ENCODE measurements at regions not wholly inside any gene's neighbourhood (a gene's known extent, or its start where the extent isn't known, plus 50 kb on each side); places are given as distances from the start of the nearest gene placed in this dataset.

DNA sequence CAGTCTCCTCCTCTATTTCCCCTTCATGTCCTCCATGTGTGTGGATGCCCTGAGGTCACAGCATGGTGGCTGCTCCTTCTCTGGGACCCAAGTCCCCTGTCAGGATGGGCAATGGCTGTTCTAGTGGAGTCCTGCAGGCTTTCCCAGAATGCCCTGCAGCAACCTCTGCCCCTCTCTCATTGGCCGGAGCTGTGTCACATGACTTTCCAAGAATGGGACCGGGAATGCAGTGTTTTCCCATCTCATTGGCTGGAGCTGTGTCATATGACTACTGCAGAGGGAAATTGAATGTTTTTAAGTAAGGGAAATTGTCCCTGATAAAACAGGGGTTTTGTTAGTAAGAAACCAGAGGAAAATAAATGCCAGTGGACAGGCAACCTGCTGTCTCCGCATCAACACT lies 365.9 kb downstream of the PTPRU start:
- no peak for ATAC-seq
- TF ChIP-seq ZNF565 (CRISPR knock-in tag; conservative IDR thresholded peaks at IDR 0.05; ENCODE audit: low read depth), result no peak
- no peak for TF ChIP-seq TCF4 (CRISPR knock-in tag; IDR thresholded peaks at IDR 0.05; ENCODE audit: borderline replicate concordance)
- TF ChIP-seq OSR1 (CRISPR knock-in tag; IDR thresholded peaks at IDR 0.05), result no peak
- TF ChIP-seq CSDC2 (CRISPR knock-in tag; IDR thresholded peaks at IDR 0.05), result no peak
- no peak for TF ChIP-seq BACH2 (CRISPR knock-in tag; IDR thresholded peaks at IDR 0.05; ENCODE audit: borderline replicate concordance)
- no peak for TF ChIP-seq ZFP3 (CRISPR knock-in tag; IDR thresholded peaks at IDR 0.05)
- no peak for TF ChIP-seq SNAI2 (CRISPR knock-in tag; IDR thresholded peaks at IDR 0.05)
- TF ChIP-seq ISL1 (CRISPR knock-in tag; IDR thresholded peaks at IDR 0.05), result no peak
- TF ChIP-seq TOX (CRISPR knock-in tag; IDR thresholded peaks at IDR 0.05; ENCODE audit: borderline replicate concordance), result no peak
- TF ChIP-seq, protein P1, sequence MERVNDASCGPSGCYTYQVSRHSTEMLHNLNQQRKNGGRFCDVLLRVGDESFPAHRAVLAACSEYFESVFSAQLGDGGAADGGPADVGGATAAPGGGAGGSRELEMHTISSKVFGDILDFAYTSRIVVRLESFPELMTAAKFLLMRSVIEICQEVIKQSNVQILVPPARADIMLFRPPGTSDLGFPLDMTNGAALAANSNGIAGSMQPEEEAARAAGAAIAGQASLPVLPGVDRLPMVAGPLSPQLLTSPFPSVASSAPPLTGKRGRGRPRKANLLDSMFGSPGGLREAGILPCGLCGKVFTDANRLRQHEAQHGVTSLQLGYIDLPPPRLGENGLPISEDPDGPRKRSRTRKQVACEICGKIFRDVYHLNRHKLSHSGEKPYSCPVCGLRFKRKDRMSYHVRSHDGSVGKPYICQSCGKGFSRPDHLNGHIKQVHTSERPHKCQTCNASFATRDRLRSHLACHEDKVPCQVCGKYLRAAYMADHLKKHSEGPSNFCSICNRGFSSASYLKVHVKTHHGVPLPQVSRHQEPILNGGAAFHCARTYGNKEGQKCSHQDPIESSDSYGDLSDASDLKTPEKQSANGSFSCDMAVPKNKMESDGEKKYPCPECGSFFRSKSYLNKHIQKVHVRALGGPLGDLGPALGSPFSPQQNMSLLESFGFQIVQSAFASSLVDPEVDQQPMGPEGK (CRISPR knock-in tag; IDR thresholded peaks at IDR 0.05; ENCODE audit: borderline replicate concordance), result no peak
- TF ChIP-seq PPARA (CRISPR knock-in tag; IDR thresholded peaks at IDR 0.05; ENCODE audit: borderline replicate concordance), result no peak

DNA sequence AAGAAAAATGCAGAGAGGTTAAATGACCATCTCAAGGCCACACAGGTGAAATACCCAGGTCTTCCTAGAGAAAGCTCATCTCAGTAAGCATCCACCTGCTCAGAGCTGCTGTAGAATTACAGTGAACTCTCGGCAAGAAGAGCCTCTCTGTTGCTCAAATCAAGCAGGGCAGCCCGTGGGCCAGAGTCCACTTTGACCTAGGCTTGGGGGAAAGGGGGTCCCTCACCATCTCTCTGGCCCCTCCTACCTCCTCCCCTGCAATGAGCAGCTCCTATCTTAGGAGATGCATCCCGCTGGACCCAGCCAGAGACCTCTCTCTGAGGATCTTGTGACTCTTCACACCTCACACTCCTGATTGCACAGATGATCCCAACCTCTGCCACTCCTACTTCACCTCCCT lies 364.7 kb downstream of the PTPRU start:
- ATAC-seq, result no peak
- TF ChIP-seq ZFP30 (CRISPR knock-in tag; IDR thresholded peaks at IDR 0.05) (no peak), ZC3H10 (CRISPR knock-in tag; IDR thresholded peaks at IDR 0.05) (no peak), GLIS3 (CRISPR knock-in tag; IDR thresholded peaks at IDR 0.05) (no peak), ISL1 (CRISPR knock-in tag; IDR thresholded peaks at IDR 0.05) (no peak), PPARA (CRISPR knock-in tag; IDR thresholded peaks at IDR 0.05; ENCODE audit: borderline replicate concordance) (no peak), ESRRG (CRISPR knock-in tag; IDR thresholded peaks at IDR 0.05) (no peak)
- TF ChIP-seq, protein P2, sequence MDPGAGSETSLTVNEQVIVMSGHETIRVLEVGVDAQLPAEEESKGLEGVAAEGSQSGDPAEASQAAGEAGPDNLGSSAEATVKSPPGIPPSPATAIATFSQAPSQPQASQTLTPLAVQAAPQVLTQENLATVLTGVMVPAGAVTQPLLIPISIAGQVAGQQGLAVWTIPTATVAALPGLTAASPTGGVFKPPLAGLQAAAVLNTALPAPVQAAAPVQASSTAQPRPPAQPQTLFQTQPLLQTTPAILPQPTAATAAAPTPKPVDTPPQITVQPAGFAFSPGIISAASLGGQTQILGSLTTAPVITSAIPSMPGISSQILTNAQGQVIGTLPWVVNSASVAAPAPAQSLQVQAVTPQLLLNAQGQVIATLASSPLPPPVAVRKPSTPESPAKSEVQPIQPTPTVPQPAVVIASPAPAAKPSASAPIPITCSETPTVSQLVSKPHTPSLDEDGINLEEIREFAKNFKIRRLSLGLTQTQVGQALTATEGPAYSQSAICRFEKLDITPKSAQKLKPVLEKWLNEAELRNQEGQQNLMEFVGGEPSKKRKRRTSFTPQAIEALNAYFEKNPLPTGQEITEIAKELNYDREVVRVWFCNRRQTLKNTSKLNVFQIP (CRISPR knock-in tag; IDR thresholded peaks at IDR 0.05; ENCODE audit: borderline replicate concordance, low read depth), result no peak
- TF ChIP-seq, protein P3, sequence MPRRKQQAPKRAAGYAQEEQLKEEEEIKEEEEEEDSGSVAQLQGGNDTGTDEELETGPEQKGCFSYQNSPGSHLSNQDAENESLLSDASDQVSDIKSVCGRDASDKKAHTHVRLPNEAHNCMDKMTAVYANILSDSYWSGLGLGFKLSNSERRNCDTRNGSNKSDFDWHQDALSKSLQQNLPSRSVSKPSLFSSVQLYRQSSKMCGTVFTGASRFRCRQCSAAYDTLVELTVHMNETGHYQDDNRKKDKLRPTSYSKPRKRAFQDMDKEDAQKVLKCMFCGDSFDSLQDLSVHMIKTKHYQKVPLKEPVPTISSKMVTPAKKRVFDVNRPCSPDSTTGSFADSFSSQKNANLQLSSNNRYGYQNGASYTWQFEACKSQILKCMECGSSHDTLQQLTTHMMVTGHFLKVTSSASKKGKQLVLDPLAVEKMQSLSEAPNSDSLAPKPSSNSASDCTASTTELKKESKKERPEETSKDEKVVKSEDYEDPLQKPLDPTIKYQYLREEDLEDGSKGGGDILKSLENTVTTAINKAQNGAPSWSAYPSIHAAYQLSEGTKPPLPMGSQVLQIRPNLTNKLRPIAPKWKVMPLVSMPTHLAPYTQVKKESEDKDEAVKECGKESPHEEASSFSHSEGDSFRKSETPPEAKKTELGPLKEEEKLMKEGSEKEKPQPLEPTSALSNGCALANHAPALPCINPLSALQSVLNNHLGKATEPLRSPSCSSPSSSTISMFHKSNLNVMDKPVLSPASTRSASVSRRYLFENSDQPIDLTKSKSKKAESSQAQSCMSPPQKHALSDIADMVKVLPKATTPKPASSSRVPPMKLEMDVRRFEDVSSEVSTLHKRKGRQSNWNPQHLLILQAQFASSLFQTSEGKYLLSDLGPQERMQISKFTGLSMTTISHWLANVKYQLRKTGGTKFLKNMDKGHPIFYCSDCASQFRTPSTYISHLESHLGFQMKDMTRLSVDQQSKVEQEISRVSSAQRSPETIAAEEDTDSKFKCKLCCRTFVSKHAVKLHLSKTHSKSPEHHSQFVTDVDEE (CRISPR knock-in tag; IDR thresholded peaks at IDR 0.05), result no peak
- TF ChIP-seq, protein P4, sequence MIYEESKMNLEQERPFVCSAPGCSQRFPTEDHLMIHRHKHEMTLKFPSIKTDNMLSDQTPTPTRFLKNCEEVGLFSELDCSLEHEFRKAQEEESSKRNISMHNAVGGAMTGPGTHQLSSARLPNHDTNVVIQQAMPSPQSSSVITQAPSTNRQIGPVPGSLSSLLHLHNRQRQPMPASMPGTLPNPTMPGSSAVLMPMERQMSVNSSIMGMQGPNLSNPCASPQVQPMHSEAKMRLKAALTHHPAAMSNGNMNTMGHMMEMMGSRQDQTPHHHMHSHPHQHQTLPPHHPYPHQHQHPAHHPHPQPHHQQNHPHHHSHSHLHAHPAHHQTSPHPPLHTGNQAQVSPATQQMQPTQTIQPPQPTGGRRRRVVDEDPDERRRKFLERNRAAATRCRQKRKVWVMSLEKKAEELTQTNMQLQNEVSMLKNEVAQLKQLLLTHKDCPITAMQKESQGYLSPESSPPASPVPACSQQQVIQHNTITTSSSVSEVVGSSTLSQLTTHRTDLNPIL (CRISPR knock-in tag; IDR thresholded peaks at IDR 0.05; ENCODE audit: low read depth), result no peak

DNA sequence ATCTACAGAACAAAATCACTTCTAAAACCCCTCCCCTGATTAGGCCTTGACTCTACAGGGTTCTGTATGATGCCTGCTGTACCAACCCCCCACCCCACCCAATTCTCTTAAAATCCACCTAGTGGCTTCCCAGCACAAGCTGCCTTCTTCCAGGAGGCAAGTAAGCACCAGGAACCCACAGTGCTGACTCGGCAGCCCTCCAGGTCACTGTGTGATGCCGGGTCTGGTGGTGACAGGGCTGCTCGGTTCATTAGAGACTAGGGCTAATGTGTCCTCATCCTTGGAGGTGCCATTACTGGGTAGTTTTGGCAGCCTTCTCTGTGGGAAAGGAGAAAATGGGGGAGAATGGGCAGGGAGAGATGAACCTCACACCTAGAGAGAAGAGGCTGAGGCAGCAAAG lies 363.5 kb downstream of the PTPRU start:
- TF ChIP-seq ZFP3 (CRISPR knock-in tag; IDR thresholded peaks at IDR 0.05) (no peak), TOX (CRISPR knock-in tag; IDR thresholded peaks at IDR 0.05; ENCODE audit: borderline replicate concordance) (no peak), GLIS3 (CRISPR knock-in tag; IDR thresholded peaks at IDR 0.05) (no peak), ISL1 (CRISPR knock-in tag; IDR thresholded peaks at IDR 0.05) (no peak), TCF4 (CRISPR knock-in tag; IDR thresholded peaks at IDR 0.05; ENCODE audit: borderline replicate concordance) (no peak), OSR1 (CRISPR knock-in tag; IDR thresholded peaks at IDR 0.05) (no peak), ZC3H10 (CRISPR knock-in tag; IDR thresholded peaks at IDR 0.05) (no peak)
- ATAC-seq, result no peak

DNA sequence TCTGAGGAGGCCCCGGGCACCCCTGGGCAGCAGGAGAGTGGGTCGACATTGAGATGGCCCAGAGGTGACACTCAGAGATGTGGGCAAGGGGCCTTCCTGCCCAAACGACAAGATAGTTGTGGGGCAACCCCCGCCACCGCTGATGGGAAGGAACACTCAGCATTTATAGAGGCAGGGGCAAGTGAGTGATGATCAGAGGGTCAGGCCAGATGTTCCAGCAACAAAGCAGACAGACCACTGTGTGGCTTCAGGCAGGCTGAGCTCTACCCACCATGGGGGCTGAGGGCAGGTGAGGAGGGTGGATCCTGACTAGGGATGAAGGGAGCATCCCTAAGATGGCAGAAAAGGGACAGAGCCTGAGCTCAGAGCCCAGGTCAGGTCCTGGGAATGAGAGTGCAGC lies 362.7 kb downstream of the PTPRU start:
- ATAC-seq, result no peak
- TF ChIP-seq RARB (CRISPR knock-in tag; IDR thresholded peaks at IDR 0.05) (no peak), CSDC2 (CRISPR knock-in tag; IDR thresholded peaks at IDR 0.05) (no peak)
- TF ChIP-seq, protein P4 (CRISPR knock-in tag; IDR thresholded peaks at IDR 0.05; ENCODE audit: low read depth), result no peak
